ENCODE measurements at regions not wholly inside any gene's neighbourhood (a gene's known extent, or its start where the extent isn't known, plus 50 kb on each side); places are given as distances from the start of the nearest gene placed in this dataset.

DNA sequence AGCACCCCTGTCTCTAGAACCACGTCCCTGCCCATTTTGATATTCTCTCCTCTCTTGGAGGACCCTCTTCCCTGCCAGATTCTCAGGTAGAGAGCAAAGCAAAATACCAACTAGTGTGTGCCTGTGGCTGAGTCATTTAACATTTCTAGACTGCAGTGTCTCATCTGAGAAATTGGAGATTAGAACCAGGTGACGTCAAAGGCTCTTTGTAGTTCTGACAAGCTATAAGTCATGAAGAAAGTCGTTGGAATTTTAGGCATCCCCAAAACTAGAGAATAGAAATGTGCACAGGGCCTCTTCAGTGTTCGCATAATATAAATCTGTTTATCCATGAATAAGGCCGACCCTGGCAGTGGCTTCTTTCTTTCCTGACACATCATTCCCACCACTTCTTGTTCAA is 74.4 kb upstream of the TANC1 start:
- BruUV-seq (replicated peaks), result no TSS peak
- Mint-ChIP-seq H3K36me3 (ENCODE audit: insufficient read depth, unreplicated experiment) (no peaks in the 10 kb centered on the region), H3K4me3 (ENCODE audit: low read depth, unreplicated experiment) (no peak overlapping the region), H3K27me3 (ENCODE audit: unreplicated experiment) (no peaks in the 10 kb centered on the region), H3K4me1 (ENCODE audit: low read depth, unreplicated experiment) (no peaks in the 10 kb centered on the region), H3K27ac (ENCODE audit: unreplicated experiment) (no peak overlapping the region), H3K9me3 (ENCODE audit: low read depth, unreplicated experiment) (no peaks in the 10 kb centered on the region)
- intact Hi-C loops (cut with micrococcal nuclease; ENCODE audit: unreplicated experiment), result no loop called here
- CTCF ChIA-PET, result no interaction called here
- DNase-seq, result no peak
- TF ChIP-seq, protein P1, sequence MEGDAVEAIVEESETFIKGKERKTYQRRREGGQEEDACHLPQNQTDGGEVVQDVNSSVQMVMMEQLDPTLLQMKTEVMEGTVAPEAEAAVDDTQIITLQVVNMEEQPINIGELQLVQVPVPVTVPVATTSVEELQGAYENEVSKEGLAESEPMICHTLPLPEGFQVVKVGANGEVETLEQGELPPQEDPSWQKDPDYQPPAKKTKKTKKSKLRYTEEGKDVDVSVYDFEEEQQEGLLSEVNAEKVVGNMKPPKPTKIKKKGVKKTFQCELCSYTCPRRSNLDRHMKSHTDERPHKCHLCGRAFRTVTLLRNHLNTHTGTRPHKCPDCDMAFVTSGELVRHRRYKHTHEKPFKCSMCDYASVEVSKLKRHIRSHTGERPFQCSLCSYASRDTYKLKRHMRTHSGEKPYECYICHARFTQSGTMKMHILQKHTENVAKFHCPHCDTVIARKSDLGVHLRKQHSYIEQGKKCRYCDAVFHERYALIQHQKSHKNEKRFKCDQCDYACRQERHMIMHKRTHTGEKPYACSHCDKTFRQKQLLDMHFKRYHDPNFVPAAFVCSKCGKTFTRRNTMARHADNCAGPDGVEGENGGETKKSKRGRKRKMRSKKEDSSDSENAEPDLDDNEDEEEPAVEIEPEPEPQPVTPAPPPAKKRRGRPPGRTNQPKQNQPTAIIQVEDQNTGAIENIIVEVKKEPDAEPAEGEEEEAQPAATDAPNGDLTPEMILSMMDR (IDR thresholded peaks at IDR 0.05; ENCODE audit: unreplicated experiment), result no peak

DNA sequence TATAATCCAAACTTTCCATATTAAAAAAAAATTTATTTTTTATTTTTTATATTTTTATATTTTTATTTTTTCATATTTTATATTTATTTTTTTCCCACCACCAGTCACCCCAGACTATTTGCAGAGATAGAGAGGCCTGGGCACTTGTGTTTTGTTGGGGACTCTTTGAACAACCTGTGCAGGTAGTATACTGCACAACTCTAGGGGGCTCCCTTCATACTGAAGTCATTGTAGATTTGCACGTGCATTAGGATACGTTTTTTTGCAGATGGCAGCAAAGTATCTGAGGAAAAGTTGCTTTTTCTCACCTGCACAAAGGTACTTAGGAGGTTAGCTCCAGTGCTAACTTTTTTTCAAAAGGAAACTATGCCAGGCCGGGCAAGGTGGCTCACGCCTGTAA is 73.9 kb upstream of the TANC1 start:
- H3K4me1 Mint-ChIP-seq (ENCODE audit: low read depth, unreplicated experiment), result no peaks in the 10 kb centered on the region
- intact Hi-C loops (cut with micrococcal nuclease; ENCODE audit: unreplicated experiment), result no loop called here
- no TSS peak for BruUV-seq (replicated peaks)
- H3K9me3 Mint-ChIP-seq (ENCODE audit: low read depth, unreplicated experiment), result no peaks in the 10 kb centered on the region
- H3K36me3 Mint-ChIP-seq (ENCODE audit: insufficient read depth, unreplicated experiment), result no peaks in the 10 kb centered on the region
- TF ChIP-seq, protein P1 (IDR thresholded peaks at IDR 0.05; ENCODE audit: unreplicated experiment), result no peak
- H3K27ac Mint-ChIP-seq (ENCODE audit: unreplicated experiment), result no peak overlapping the region
- DNase-seq, result no peak
- CTCF ChIA-PET, result no interaction called here
- no peaks in the 10 kb centered on the region for H3K27me3 Mint-ChIP-seq (ENCODE audit: unreplicated experiment)
- no peak overlapping the region for H3K4me3 Mint-ChIP-seq (ENCODE audit: low read depth, unreplicated experiment)

DNA sequence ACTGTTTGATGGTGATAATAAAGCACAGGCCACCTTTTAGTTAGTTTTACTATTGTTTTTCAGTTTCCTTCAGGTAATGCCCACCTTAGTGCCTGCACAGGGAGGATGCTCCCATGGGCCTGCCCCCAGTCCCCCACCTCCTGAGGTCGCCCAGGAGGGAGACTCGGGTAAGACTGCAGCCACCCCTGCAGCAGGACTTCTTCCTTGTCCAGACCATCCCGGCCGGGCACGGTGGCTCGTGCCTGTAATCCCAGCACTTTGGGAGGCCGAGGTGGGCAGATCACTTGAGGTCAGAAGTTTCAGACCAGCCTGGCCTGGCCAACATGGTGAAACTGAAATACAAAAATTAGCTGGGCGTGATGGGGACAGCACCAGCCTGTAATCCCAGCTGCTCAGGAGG is 68.1 kb upstream of the TANC1 start:
- BruUV-seq (replicated peaks), result no TSS peak
- Mint-ChIP-seq H3K4me1 (ENCODE audit: low read depth, unreplicated experiment) (no peaks in the 10 kb centered on the region), H3K27me3 (ENCODE audit: unreplicated experiment) (no peaks in the 10 kb centered on the region), H3K4me3 (ENCODE audit: low read depth, unreplicated experiment) (no peak overlapping the region), H3K9me3 (ENCODE audit: low read depth, unreplicated experiment) (no peaks in the 10 kb centered on the region), H3K36me3 (ENCODE audit: insufficient read depth, unreplicated experiment) (no peaks in the 10 kb centered on the region), H3K27ac (ENCODE audit: unreplicated experiment) (no peak overlapping the region)
- intact Hi-C loops (cut with micrococcal nuclease; ENCODE audit: unreplicated experiment), result loop anchor here (5.0 kb wide), 2 partner anchors 72 to 132 kb away; no protein-coding TSS in a partner anchor
- TF ChIP-seq, protein P1 (IDR thresholded peaks at IDR 0.05; ENCODE audit: unreplicated experiment), result no peak
- DNase-seq, result no peak
- CTCF ChIA-PET, result interaction anchor here (1.0 kb wide), 1 partner anchor 218 kb away, joined by 5 read pairs; no protein-coding TSS in a partner anchor

DNA sequence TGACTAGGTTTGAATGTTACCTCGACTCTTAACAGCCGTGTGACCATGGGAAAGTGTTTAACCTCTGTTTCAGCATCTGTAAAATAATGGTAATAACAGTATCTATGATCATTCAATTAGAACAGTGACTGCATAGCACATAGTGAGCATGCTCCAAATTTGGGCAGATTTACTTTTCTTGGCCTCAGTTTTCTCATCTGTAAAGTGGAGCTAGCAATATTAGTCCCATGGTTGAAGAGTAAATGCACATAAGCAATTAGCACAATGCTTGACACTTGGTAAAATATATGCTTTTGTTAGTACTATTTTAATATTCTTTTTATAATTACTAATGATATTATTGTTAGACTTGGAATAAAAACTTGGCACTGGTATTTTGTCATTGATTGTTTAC is 66.4 kb upstream of the TANC1 start:
- Mint-ChIP-seq H3K4me3 (ENCODE audit: low read depth, unreplicated experiment) (no peak overlapping the region), H3K4me1 (ENCODE audit: low read depth, unreplicated experiment) (no peaks in the 10 kb centered on the region), H3K27me3 (ENCODE audit: unreplicated experiment) (no peaks in the 10 kb centered on the region), H3K27ac (ENCODE audit: unreplicated experiment) (no peak overlapping the region), H3K36me3 (ENCODE audit: insufficient read depth, unreplicated experiment) (no peaks in the 10 kb centered on the region), H3K9me3 (ENCODE audit: low read depth, unreplicated experiment) (no peaks in the 10 kb centered on the region)
- CTCF ChIA-PET, result no interaction called here
- no TSS peak for BruUV-seq (replicated peaks)
- no peak for DNase-seq
- intact Hi-C loops (cut with micrococcal nuclease; ENCODE audit: unreplicated experiment), result loop anchor here (5.0 kb wide), 2 partner anchors 70 to 130 kb away; no protein-coding TSS in a partner anchor
- TF ChIP-seq, protein P1 (IDR thresholded peaks at IDR 0.05; ENCODE audit: unreplicated experiment), result no peak
